ENCODE measurements at regions not wholly inside any gene's neighbourhood (a gene's known extent, or its start where the extent isn't known, plus 50 kb on each side); places are given as distances from the start of the nearest gene placed in this dataset.

- TF ChIP-seq JUND (IDR thresholded peaks at IDR 0.05) (no peak), EZH2 (IDR thresholded peaks at IDR 0.05) (no peak), POLR2A (IDR thresholded peaks at IDR 0.05; ENCODE audit: borderline replicate concordance, extremely low read depth, insufficient read depth, insufficient read length) (no peak), CTCF (IDR thresholded peaks at IDR 0.05 in 2 of 3, conservative IDR thresholded peaks at IDR 0.05 in 1 of 3; ENCODE audit: borderline replicate concordance in 1 of 3, insufficient read depth in 1 of 3, low read depth in 2 of 3, low read length in 2 of 3) (no peak), FOSL1 (IDR thresholded peaks at IDR 0.05; ENCODE audit: low read depth) (no peak)
- TF ChIP-seq, protein P1, sequence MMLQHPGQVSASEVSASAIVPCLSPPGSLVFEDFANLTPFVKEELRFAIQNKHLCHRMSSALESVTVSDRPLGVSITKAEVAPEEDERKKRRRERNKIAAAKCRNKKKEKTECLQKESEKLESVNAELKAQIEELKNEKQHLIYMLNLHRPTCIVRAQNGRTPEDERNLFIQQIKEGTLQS (IDR thresholded peaks at IDR 0.05), result no peak
Measured at GRCh38 chr15:67968966-67969365, 85.1 kb upstream of the PIAS1 start.

Measured in HCT116 (cell line).